ENCODE measurements at regions not wholly inside any gene's neighbourhood (a gene's known extent, or its start where the extent isn't known, plus 50 kb on each side); places are given as distances from the start of the nearest gene placed in this dataset.

DNA sequence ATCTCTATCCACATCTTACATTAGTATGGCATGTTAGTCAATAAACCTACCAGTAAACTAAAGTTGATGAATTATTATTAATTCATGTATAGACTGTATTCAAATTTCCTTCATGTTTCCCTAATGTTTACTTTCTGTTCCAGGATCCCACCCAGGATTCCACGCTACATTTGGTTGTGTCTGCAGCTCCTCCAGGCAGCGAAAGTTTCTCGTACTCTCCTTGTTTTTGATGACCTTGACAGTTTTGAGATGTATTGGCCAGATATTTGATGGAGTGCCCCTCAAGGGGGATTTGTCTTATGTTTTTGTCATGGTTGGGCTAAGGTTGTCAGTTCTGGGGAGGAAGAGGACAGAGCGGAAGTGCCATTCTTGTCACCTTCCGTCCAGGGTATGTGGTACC, 445.2 kb upstream of the CDH4 start:
- TF ChIP-seq, protein P1, sequence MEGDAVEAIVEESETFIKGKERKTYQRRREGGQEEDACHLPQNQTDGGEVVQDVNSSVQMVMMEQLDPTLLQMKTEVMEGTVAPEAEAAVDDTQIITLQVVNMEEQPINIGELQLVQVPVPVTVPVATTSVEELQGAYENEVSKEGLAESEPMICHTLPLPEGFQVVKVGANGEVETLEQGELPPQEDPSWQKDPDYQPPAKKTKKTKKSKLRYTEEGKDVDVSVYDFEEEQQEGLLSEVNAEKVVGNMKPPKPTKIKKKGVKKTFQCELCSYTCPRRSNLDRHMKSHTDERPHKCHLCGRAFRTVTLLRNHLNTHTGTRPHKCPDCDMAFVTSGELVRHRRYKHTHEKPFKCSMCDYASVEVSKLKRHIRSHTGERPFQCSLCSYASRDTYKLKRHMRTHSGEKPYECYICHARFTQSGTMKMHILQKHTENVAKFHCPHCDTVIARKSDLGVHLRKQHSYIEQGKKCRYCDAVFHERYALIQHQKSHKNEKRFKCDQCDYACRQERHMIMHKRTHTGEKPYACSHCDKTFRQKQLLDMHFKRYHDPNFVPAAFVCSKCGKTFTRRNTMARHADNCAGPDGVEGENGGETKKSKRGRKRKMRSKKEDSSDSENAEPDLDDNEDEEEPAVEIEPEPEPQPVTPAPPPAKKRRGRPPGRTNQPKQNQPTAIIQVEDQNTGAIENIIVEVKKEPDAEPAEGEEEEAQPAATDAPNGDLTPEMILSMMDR (IDR thresholded peaks at IDR 0.05): no peak
- no peak for TF ChIP-seq POLR2A (IDR thresholded peaks at IDR 0.05)
